ENCODE measurements at regions not wholly inside any gene's neighbourhood (a gene's known extent, or its start where the extent isn't known, plus 50 kb on each side); places are given as distances from the start of the nearest gene placed in this dataset.
"Not testable (repeated sequence)": the region's sequence is repeated elsewhere in the genome, so short reads cannot be mapped to it uniquely, and the experiment has no call there.

DNA sequence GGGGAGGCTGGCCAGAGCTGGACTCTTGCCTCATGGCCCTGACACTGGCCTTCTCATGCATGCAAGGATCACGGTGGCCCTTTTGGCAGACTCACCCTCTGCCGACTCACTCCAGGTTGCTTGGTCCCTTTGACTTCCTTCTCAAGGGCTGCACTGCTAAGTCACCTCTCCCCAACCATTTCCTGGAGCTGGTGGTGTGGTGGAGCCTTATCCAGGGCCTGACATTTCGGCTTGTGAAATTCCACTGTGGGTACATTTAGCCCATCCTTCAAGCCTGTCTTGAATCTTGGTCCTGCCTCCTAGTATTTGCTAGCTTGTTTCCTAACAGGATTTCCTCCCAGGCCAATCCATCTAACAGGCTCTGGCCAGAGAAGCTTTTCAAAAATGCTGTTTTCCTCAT lies 52.6 kb upstream of the JUN start:
- DNase-seq = no peak

DNA sequence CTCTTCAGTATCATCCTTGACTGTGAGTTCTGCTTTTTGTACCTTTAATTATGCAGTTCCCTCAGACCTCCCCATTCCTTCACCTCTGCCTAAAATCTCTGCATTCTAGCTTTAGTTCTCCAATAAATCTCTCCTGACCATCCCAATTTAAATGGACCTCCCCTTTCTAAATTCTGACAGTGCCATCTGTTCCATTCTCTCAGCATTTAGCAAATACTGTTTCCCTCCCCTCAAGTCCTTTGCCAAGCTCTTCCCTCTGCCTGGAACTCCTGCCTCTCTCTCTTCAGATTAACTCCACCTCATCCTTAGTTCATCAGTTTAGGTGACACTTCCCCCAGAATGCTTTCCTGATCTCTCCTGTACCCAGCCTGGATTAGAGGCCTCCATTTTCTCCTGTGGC lies 54.0 kb upstream of the JUN start:
- no peak for DNase-seq

DNA sequence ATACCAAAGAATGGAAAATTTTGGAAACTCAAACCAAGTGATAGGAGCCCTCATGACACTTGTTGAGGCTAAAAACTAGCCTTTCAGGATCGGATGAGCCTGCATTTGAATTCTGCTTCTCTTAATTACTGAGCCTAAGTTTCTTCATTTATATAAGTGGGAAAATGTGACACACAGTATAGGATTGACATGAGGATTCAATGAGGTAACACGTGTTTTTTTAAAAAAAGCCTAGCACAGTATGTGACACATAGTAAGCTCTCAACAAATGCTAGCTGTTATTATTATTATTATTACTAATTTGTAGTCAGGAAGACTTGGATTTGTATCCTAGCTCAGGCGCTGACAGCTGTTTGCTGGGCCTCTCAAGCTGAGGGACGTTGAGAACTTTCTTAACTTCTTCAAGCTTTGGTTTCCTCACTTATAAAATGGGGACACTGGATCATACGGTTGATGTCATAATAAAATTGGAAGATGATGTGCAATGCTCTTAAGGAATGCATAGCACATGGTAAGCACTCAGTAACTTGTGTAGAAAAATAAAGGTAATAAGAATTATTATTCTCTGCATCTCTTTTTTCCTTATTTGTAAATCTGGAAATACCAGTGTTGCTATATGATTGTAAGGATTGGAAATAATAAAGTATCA lies 55.4 kb upstream of the JUN start:
- no peak for DNase-seq

DNA sequence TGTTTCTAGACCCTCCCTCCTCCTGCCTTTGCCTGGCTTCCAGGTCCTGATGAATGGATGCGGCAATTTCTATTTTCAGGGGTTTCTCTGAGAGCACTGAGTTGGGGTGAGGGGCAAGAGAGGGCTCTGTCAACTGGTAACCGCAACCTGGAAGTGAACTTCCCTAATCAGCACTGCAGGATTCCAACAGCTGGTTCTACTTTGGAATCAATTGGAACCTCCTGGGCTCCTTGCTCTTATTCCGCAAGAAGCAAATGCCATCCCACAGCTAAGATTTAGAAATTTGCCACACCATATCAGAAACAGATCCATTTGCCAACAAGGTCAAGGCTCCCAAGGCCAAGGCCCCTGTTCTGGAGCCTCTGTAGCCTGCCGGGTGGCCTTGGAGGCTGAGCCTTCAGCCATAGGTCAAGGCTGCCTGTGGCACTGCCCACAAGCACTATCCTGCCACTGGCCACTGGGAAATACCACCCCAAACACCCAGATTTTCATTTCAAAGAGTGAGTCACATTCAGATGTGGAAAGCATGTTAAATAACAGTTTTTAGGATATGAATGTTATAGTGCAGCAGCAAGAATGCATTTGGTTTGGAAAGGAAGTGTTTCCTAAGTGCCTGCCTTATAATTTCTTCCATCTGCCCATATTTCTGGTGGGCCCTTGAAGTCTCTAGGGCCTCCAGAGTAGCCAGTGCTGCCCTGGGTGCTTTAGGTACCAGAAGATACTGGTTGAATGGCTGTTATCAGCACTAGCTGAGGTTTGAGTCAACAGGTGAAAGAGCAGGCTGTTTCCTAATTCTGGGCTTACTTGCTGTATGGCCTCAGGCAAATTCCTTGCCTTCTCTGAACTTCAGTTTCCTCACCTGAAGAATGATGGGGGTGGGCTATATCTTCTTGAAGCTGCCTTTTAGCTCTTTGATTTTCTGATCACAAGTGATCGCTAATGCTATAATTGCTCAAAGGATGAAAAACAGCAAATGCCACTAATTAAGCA lies 56.3 kb upstream of the JUN start:
- no peak for DNase-seq

DNA sequence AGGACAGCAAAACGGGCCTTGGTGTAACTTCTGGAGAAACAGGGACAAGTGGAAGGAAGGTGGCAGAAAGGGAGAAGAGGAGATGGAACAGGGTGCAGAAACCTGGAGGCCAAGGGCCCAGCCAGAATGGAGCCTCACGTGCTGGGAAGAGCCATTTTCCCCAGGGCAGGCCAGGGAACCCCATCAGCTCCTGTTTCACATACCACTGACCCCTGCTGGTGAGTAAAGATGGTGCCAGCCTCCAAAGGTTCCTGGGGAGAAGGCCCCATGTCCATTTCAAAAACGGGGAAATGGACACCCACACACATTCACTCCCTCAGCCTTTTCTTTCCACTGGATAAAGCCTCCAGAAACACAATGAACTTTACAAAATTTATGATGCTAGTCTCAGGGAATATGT lies 57.6 kb upstream of the JUN start:
- DNase-seq = no peak

DNA sequence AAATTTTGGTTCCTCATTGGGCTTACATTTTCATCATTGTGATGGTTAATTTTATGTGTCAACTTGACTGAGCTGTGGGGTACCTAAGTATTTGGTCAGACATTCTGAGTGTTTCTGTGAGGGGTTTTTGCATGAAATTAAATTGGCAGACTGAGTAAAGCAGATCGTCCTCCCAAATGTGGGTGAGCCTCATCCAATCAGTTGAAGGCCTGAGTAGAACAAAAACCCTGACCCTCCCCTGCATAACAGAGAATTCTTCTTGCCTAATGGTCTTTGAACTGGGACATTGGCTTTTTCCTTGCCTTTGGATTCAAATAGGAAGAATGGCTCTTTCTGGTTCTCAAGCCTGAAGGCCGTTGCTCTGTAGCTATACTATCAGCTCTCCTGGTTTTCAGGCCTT lies 59.1 kb upstream of the JUN start:
- no peak for DNase-seq

DNA sequence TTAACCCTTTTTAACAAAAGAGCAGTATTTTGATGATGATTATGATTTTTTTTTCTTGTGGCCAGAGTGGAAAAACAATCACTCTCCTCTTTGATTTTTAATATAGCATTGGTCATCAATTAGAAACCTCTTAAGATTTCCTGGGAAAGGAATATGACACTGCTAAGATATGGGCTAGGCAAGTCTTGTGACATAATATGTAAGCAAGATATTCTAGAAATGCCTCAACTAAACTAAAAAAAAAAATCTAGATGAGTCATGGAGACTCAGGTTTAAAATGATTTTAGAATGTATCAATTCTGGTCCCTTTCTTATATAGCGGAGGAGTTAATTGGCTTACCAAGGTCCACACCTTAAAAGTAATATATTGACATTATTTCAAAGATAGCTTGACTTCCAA lies 60.3 kb upstream of the JUN start:
- no peak for DNase-seq

DNA sequence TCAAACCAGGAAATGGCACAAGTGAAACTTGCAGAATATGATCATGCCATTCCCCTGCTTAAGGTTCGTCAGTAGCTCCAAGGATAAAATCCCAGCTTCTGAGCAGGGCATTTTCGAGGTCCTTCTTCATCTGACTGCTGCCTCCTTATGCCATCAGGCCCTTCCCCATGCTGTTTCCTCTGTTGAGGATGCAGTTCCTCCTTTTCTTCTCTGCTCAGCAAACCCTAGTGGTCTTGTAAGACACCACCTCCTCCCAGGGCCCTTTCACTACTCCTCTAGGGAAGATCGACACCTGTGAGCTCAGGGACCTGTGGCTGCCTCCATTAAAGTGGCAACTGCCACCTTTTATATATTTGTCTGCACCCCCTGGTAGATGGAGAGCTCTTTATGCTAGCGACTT lies 62.1 kb upstream of the JUN start:
- DNase-seq = no peak

DNA sequence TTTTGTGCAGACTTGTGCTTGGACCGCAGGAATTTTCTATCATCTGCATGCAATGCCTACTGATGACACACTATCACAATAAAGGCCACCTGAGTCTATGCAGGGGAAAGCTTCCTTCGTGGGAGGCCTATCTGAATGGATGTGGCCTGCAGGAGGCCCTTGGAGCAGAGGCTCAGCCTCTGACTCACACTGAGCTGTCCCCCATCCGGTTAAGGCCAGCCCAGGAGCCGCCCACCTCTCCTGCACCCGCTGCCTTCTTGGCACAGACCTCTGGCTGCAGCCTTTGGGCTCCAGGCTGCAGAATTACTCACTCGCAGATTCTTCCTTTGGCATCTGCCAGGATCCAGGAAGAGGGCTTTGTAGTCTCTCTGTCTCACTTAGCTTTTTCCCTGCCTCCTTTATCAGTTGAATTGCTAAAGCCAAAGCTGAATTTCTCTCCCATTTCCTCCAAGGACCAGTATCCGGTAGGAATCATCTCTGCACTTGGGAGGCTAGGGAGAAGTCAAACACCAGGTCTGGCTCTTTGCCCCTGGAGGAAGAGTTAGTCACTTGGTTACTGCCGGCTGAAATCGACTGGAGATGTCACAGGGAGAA lies 65.1 kb upstream of the JUN start:
- peak; percentile 98 for DNase-seq

DNA sequence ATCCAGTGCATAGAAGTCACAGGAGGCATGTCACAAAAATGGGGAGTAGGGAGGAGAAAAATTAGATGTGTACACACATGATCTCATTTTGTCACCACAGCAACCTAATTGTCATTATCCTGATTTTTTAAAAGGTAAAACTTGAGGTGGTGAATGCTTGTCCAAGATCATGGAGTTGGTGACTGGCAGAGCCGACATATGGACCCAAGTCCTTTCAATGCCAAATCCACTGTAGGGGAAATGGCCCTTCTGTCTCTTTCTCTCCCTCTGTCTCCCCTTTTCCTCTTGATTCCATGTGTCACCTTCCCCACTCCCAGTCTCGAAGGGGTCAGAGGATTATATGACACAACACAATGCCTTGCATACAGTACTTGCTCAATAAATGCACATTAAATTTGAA lies 65.7 kb upstream of the JUN start:
- no peak for DNase-seq

DNA sequence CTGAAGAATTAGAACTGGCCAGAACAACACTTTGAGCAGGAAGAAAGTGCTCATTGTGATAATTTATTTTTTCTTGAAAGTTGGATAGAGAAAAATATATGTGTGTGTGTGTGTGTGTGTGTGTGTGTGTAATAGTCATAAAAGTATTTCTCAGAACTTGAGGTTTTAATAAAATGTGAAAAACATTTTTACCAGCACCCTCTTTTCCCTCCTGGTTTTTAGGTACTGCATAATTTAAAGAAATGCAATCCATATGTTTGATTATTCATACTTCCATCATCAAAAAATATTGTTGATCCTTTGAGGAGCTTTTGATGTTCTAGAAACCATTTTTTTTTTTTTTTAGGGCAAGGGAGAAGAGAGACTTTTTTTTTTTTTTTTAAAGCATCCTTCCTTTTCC lies 66.8 kb upstream of the JUN start:
- DNase-seq = no peak

DNA sequence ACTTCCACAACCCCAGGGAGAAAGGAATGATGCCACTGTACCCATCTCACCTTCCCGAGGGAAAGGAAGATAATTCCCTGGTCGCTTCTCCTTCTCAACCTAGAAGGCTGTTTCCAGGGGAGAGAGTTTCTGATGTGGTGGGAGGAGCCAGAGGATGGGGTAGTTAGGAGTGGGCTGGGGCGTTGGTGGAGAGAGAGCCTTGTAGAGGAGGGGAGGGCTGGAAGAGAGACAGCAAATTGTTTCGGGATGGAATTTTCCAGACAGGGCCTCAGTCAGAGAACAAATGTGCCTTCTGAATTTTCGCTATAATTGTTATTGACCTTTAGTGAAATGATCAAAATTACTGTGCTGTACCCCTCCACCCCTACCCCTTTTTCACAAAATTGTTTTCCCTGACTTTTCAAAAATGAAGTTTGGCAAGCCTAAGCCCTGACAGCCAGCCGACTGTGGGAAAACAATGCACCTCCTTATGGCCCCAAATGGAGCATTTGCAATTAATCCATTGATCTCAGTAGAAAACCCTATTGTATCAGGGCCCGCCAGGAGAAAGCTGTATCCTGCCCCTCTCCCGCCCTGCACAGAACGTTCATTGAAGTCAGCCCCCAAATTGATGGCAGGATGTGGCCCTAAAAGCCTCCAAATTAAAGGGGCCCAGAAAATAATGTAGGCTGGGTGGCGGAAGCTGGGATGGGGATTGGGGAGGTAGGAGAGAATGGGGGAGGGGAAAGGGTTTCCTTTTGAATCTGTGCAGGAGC lies 69.1 kb upstream of the JUN start:
- no peak for DNase-seq

DNA sequence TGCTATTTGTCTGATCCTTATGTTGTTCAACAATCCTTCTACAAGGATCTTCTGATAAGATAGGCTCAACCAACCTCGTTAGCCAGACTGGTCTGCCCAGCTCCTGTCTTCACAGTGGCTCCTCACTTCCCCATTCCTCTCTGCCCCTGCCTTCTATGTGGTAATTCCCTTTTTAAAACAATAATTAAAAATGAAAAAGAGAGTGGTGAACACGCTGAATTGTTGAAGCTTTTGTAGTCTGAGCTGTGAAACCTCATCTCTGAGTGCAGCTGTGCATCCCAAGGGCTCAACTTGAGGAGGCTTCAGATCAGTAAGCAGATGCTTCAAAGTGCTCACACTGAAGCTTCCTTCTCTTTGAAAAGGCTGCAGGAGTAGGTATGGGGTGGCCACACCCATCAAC lies 70.7 kb upstream of the JUN start:
- no peak for DNase-seq

DNA sequence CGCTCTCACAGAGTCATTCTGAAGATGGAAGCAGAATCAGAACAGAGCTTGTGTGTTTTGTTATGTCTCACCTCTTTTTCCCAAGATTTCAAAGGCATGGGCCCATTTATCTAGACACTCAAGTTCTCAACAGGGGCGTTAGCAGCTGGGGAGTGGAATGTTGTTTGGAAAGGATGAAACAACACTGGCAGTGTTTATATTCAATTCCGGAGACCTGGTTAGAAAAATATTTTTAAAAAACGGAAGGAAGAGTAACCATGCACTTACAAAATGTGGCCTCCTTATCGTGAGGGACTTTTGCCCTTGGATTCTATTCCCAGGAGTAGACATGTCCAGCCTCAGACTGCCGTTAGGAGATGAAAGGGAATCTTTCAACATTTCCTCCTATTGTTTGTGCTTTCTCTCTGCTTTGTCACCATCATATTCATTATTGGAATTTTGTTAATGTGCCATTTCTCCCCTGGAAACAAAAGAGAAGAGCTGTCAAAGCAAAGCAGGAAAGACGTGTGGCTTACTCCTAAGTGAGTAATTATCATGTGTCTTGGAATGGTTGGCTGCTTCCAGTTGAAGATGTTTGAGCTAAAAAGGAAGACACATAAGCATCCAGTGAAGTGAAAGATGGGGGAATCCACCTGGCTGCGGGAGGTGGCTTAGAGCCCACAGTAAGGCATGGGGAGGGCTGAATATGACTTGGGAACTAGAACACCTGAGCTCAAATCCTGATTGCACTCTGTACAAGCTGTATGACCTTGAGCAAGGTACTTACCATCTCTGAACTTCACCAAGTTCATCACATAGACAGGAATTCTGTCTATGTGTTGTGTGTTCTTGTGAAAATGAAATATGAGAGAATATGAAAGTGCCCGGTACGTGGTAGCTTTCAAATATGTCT lies 71.7 kb upstream of the JUN start:
- peak; percentile 72 for DNase-seq

DNA sequence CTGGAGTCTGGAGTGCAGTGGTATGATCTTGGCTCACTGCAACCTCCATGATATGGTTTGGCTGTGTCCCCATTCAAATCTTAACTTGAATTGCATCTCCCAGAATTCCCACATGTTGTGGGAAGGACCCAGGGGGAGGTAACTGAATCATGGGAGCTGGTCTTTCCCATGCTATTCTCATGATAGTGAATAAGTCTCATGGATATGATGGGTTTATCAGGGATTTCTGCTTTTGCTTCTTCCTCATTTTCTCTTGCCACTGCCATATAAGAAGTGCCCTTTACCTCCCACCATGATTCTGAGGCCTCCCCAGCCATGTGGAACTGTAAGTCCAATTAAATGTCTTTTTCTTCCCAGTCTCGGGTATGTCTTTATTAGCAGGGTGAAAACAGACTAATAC lies 72.4 kb upstream of the JUN start:
- not testable (repeated sequence) for DNase-seq

DNA sequence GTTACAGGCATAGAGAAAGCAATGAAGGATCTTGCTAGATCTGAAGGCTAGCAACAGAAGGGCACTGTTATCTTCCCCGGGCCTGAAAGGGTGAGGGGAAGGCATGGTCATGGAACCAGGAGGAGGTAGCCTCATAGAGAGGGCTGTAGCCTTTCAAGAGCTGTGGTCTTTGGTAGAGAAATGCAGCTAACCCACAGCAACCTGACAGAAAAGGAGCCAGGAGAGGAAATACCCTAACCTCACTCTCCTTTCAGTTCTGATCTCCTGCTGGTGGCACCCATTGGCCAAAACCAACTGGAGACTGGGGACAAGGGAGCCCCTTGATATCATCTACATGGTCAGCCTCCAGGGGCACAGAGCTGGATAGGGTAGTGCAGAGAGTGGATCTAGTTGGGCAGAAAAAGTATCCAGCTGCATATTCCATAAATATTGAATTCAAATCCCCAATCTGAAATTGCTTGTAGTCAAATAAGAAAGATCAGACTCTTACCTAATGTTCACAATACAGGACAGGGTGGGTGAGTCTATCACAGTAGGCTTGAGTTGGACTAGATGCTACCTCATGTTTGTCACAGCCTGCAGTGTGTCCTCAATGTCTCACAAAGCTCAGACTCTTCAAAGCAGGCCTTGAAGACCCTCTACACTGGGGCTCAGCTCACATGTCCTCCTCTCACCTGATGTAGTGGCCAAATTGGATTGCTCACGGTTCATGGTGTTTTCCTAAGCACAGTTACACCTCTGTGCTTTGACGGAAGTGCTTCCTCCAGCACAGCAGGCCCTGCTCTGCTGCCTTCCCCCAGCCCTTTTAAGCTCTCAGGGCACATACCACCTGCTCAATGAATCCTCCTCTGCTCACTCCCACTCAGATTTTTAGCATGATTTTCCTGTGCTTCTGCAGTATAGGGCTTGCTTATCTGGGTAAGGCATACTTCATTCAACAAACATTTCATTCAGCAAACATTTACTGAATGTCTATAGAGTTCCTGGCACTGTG lies 74.1 kb upstream of the JUN start:
- DNase-seq = peak; percentile 93

DNA sequence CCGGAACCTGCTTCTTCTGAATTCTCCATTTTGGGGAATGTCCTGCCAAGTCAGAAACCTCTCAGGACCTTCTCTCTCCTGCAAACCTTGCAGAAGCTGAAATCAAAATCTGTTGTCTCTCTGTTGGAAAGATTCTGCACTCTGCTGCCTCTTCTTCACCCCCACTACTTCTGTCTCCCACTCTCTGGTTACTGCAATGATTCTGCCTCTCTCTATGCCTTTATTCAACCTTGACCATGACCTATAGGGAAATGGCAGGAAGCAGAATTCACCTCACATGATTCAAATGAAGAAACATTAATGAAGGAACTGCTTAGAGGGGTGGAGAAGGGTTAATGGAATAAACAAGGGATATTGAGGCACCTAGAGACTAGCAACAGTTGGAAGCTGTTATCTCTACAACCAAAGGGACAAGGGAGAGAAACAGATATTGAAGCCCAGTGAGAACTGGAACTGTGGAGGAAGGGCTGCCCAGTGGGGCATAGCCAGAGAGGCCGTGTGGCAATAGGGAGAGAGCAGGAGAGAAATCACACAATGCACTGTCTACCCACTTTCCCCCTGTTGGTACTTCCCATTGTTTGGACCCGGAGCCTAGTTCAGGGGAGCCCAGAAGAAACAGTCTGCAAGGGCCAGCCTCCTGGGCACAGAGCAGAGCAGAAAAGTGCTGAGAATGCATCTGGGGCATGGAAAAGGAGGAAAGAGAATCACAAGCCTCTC lies 76.1 kb upstream of the JUN start:
- no peak for DNase-seq

DNA sequence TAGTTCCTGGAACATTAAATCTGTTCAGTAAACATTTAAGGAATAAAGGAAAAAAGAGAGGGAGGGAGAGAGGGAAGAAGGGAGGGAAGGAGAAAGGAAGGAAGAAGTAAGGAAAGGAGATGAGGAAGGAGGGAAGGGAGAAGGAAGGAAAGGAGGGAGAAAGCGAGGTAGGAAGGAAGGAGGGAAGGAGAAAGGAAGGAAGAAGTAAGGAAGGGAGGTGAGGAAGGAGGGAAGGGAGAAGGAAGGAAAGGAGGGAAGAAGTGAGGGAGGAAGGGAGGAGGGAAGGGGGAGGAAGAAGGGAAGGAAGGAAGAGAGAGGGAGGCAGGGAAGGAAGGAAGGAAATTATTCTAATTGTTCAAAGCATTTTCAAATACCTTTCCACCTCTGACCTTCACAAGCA lies 77.2 kb upstream of the JUN start:
- DNase-seq = no peak

DNA sequence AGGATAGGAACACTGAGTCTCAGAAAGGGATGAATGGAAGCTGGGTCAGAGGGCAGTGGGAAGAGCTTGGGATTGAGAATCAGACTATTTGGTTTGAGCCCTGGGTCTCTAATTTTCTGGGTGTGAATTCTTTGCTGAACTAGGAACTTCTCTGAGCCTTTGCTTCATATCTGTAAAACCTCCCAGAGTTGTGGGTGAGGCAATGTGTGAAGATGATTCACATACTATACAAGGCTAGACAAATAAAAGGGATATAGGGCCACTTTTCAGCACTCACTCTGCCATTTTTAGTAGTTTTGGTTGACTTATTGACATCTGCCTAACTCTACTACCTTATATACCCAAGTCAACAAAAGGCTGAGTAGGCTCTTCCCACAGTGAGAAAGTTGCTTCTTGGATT lies 77.7 kb upstream of the JUN start:
- peak; percentile 38 for DNase-seq

DNA sequence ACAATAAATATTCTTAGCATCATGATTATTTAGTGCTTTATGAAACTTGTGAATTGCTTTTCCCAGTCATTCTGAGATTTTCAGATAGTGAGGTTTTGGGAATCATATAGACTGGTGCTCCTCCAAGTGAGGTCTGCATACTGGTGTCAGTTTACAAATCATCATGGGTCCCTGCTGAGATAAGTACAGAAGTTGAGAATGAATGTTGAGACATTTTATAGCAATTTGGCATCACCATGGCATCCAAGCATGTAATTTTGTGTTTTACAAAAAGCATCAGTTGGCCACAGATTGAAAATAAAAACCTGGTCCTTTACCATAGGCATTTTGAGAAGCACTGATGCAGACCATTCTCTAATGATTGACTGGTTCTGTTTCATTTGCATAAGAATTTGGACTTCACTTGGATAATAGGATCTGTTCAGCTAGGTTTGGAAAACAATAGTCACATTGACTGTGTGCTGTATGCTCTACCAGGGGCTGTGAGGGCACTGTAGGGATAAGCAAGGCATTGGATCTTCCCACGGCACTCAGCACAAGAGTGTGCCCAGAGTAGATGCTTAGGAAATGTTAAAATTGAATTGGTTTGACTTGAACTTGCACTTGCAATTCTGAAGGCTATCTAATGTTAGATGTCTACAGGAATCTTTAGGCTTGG lies 79.0 kb upstream of the JUN start:
- no peak for DNase-seq
